H1 (cell line): ENCODE measurements at regions not wholly inside any gene's neighbourhood (a gene's known extent, or its start where the extent isn't known, plus 50 kb on each side); places are given as distances from the start of the nearest gene placed in this dataset.
A peak's percentile ranks its signal among the peaks of the same experiment; 100 is the strongest.

Experiments used
- CTCF ChIA-PET: fragments of 300-600 bp; sonication (Branson Sonifier 250); formaldehyde crosslinking; loops from one replicate; lab custom pipeline; 2021; ENCODE audit not compliant: partially characterized antibody; lab: Charles Lee
- POLR2A ChIA-PET: fragments of 300-600 bp; sonication (Branson Sonifier 250); formaldehyde crosslinking; loops from one replicate; lab custom pipeline; 2021; ENCODE audit warnings: inconsistent platforms; ENCODE audit not compliant: partially characterized antibody; lab: Charles Lee
- DNase-seq, 2 experiments: peaks; one replicate each; pipeline versions ENCODE4 v3.0.0 to v3.0.0-alpha.2; 2010 to 2022; ENCODE audit warnings: low spot score in 2 of 2, low read depth in 1 of 2, mixed read lengths in 1 of 2
- FAIRE-seq: peaks from 2 replicates; lab custom pipeline; 2011; peaks lifted over from hg19 to GRCh38; lab: Jason Lieb, UNC
- H2AFZ ChIP-seq: 2 replicates; pipeline ENCODE4 v1.8.1; 2012; ENCODE audit warnings: low read length, inconsistent platforms
- H2AK5ac ChIP-seq: 2 replicates; pipeline ENCODE4 v1.6.1; 2013; ENCODE audit warnings: low read depth, low read length
- H2BK120ac ChIP-seq: replicated peaks from 2 replicates; pipeline ENCODE3; 2013; ENCODE audit warnings: low read depth, low read length, inconsistent platforms
- H2BK12ac ChIP-seq: 2 replicates; pipeline ENCODE4 v1.6.1; 2013; ENCODE audit warnings: low read depth, low read length
- H2BK15ac ChIP-seq: 2 replicates; pipeline ENCODE4 v1.6.1; 2013; ENCODE audit warnings: low read length
- H2BK20ac ChIP-seq: 2 replicates; pipeline ENCODE4 v1.6.1; 2013; ENCODE audit warnings: low read length
- H2BK5ac ChIP-seq: 2 replicates; pipeline ENCODE4 v1.6.1; 2013; ENCODE audit warnings: low read depth, low read length
- H3K14ac ChIP-seq: 2 replicates; pipeline ENCODE4 v1.6.1; 2013; ENCODE audit warnings: inconsistent platforms; ENCODE audit not compliant: insufficient read length
- H3K18ac ChIP-seq: 2 replicates; pipeline ENCODE4 v1.6.1; 2013; ENCODE audit warnings: low read length; ENCODE audit errors: extremely low read depth
- H3K23ac ChIP-seq: 2 replicates; pipeline ENCODE4 v1.6.1; 2013; ENCODE audit warnings: inconsistent platforms; ENCODE audit not compliant: insufficient read length
- H3K23me2 ChIP-seq: 2 replicates; pipeline ENCODE4 v1.6.1; 2013; ENCODE audit warnings: low read depth, low read length
- H3K27ac ChIP-seq: 2 replicates; pipeline ENCODE4 v1.6.1; 2011; ENCODE audit warnings: low read depth, low read length, inconsistent platforms
- H3K27me3 ChIP-seq, 4 experiments: replicated peaks in 1 of 4; 1 replicate in 1 of 4; 2 replicates in 3 of 4; pipeline versions ENCODE4 v1.6.1 to v1.8.1; 2011 to 2013; ENCODE audit warnings: low read length in 3 of 4, mild to moderate bottlenecking in 3 of 4, inconsistent platforms in 2 of 4, mixed read lengths in 2 of 4, moderate library complexity in 1 of 4; ENCODE audit not compliant: control insufficient read depth in 3 of 4, insufficient read depth in 3 of 4; ENCODE audit errors: extremely low read depth in 1 of 4
- H3K36me3 ChIP-seq, 4 experiments: 2 replicates each; pipeline versions ENCODE4 v1.6.1 to v1.8.1; 2011 to 2013; ENCODE audit warnings: mild to moderate bottlenecking in 4 of 4, low read length in 3 of 4, moderate library complexity in 2 of 4, control low read depth in 1 of 4, inconsistent platforms in 1 of 4; ENCODE audit not compliant: insufficient read depth in 4 of 4, control insufficient read depth in 2 of 4
- H3K4ac ChIP-seq: replicated peaks from 2 replicates; pipeline ENCODE3; 2013; ENCODE audit warnings: low read length, low read depth, mixed read lengths, inconsistent platforms; ENCODE audit not compliant: insufficient read length
- H3K4me1 ChIP-seq, 4 experiments: replicated peaks in 1 of 4; 1 replicate in 1 of 4; 2 replicates in 3 of 4; pipeline versions ENCODE4 v1.6.1 to v1.8.1; 2011 to 2013; ENCODE audit warnings: low read length in 3 of 4, inconsistent platforms in 2 of 4, mixed read lengths in 1 of 4; ENCODE audit not compliant: insufficient read depth in 4 of 4, control insufficient read depth in 3 of 4
- H3K4me2 ChIP-seq, 2 experiments: 2 replicates each; pipeline versions ENCODE4 v1.6.1 to v1.8.1; 2011 to 2013; ENCODE audit warnings: low read depth in 2 of 2, low read length in 2 of 2, control low read depth in 1 of 2, inconsistent platforms in 1 of 2, mild to moderate bottlenecking in 1 of 2; ENCODE audit not compliant: insufficient read depth in 1 of 2
- H3K4me3 ChIP-seq, 4 experiments: fragments of 200-600, 300-600 bp in 1 of 4; sonication (generic), shearing (Covaris generic), sonication (Bioruptor Twin) in 1 of 4; 2 replicates each; pipeline versions ENCODE4 v1.5.1 to v1.8.1; 2011 to 2016; ENCODE audit warnings: low read length in 4 of 4, low read depth in 3 of 4, control low read depth in 2 of 4, inconsistent platforms in 2 of 4, mild to moderate bottlenecking in 2 of 4, mixed read lengths in 1 of 4, moderate library complexity in 1 of 4; ENCODE audit not compliant: insufficient read depth in 2 of 4; ENCODE audit errors: extremely low read depth in 1 of 4
- H3K56ac ChIP-seq: replicated peaks from 2 replicates; pipeline ENCODE3; 2013; ENCODE audit warnings: low read depth, mild to moderate bottlenecking, mixed read lengths, low read length, inconsistent platforms; ENCODE audit not compliant: insufficient read length
- H3K79me1 ChIP-seq: 2 replicates; pipeline ENCODE4 v1.6.1; 2013; ENCODE audit warnings: low read depth, low read length, control low read depth
- H3K79me2 ChIP-seq, 2 experiments: 2 replicates each; pipeline versions ENCODE4 v1.6.1 to v1.8.1; 2012 to 2013; ENCODE audit warnings: low read length in 2 of 2, mild to moderate bottlenecking in 2 of 2, inconsistent platforms in 1 of 2; ENCODE audit not compliant: insufficient read depth in 2 of 2, control insufficient read depth in 1 of 2
- H3K9ac ChIP-seq, 4 experiments: replicated peaks in 1 of 4; 1 replicate in 1 of 4; 2 replicates in 3 of 4; pipeline versions ENCODE4 v1.6.1 to v1.8.1; 2011 to 2013; ENCODE audit warnings: low read depth in 3 of 4, low read length in 3 of 4, control low read depth in 2 of 4, mild to moderate bottlenecking in 2 of 4, moderate library complexity in 2 of 4, inconsistent platforms in 1 of 4; ENCODE audit errors: extremely low read depth in 1 of 4
- H3K9me3 ChIP-seq, 2 experiments: 2 replicates each; pipeline versions ENCODE4 v1.6.1 to v1.8.1; 2012 to 2013; ENCODE audit warnings: mild to moderate bottlenecking in 2 of 2, moderate library complexity in 2 of 2, control low read depth in 1 of 2, inconsistent platforms in 1 of 2, low read depth in 1 of 2, low read length in 1 of 2, mixed read lengths in 1 of 2; ENCODE audit not compliant: insufficient read depth in 2 of 2
- H4K20me1 ChIP-seq, 2 experiments: replicated peaks in 1 of 2; 2 replicates each; pipeline versions ENCODE3 to v1.8.1; 2011 to 2013; ENCODE audit warnings: inconsistent platforms in 2 of 2, low read length in 2 of 2, mild to moderate bottlenecking in 1 of 2; ENCODE audit not compliant: insufficient read depth in 2 of 2, control insufficient read depth in 1 of 2
- H4K5ac ChIP-seq: 2 replicates; pipeline ENCODE4 v1.6.1; 2013; ENCODE audit warnings: low read length, low read depth, mixed read lengths, inconsistent platforms; ENCODE audit not compliant: insufficient read length
- H4K8ac ChIP-seq: 2 replicates; pipeline ENCODE4 v1.8.0; 2013; ENCODE audit warnings: mild to moderate bottlenecking, moderate library complexity, low read length, inconsistent platforms; ENCODE audit not compliant: insufficient read depth; ENCODE audit errors: extremely low read depth
- H4K91ac ChIP-seq: replicated peaks from 2 replicates; pipeline ENCODE3; 2013; ENCODE audit warnings: low read length, mixed read lengths, inconsistent platforms; ENCODE audit not compliant: insufficient read length
- ASH2L ChIP-seq: fragments of 200-600, 300-600 bp; sonication (generic); IDR thresholded peaks from one replicate; pipeline ENCODE4 v1.7.1; 2017; ENCODE audit warnings: low read length
- BRCA1 ChIP-seq: IDR thresholded peaks from 2 replicates; pipeline ENCODE4 v1.6.1; 2012; ENCODE audit warnings: low read depth, low read length, improper control_type of control experiment
- KDM1A ChIP-seq: fragments of 200-600, 300-600 bp; sonication (generic); IDR thresholded peaks from 2 replicates; pipeline ENCODE4 v1.7.1; 2016; ENCODE audit warnings: mild to moderate bottlenecking, low read length, borderline replicate concordance
- MAFK ChIP-seq: IDR thresholded peaks from 2 replicates; pipeline ENCODE4 v1.6.1; 2012; ENCODE audit warnings: low read depth, mild to moderate bottlenecking, improper control_type of control experiment, low read length
- MAX ChIP-seq: IDR thresholded peaks from 2 replicates; pipeline ENCODE4 v1.6.1; 2012; ENCODE audit warnings: inconsistent platforms
- RBBP5 ChIP-seq: IDR thresholded peaks from 2 replicates; pipeline ENCODE4 v1.7.1; 2012; ENCODE audit warnings: low read depth, mild to moderate bottlenecking, inconsistent platforms, low read length, moderate library complexity, borderline replicate concordance
- RFX5 ChIP-seq: IDR thresholded peaks from 2 replicates; pipeline ENCODE4 v1.6.1; 2011; ENCODE audit warnings: low read depth, low read length, improper control_type of control experiment, borderline replicate concordance
- SIN3A ChIP-seq, 2 experiments: IDR thresholded peaks in 1 of 2; conservative IDR thresholded peaks in 1 of 2; 2 replicates each; pipeline ENCODE4 v1.6.1; 2011 to 2012; ENCODE audit warnings: low read length in 2 of 2, improper control_type of control experiment in 1 of 2, low read depth in 1 of 2, mild to moderate bottlenecking in 1 of 2
- SUZ12 ChIP-seq: fragments of 200-600 bp; sonication (generic); IDR thresholded peaks from 2 replicates; pipeline ENCODE4 v1.6.1; 2012; ENCODE audit warnings: mild to moderate bottlenecking, inconsistent platforms, low read length, moderate library complexity, mixed read lengths
- WGBS, 2 experiments: shearing (Covaris generic) in 1 of 2; methylation state at CpG; one replicate each; pipeline versions ENCODE4 v1.1.6 to v1.1.7; 2013 to 2015; ENCODE audit warnings: low lambda C conversion rate in 2 of 2, mixed read lengths in 2 of 2, inconsistent platforms in 1 of 2, low coverage in 1 of 2, missing lambda C conversion rate in 1 of 2; ENCODE audit not compliant: insufficient replicate concordance in 2 of 2, insufficient coverage in 1 of 2, insufficient read length in 1 of 2; ENCODE audit errors: extremely low coverage in 1 of 2, missing lambda C conversion rate in 1 of 2; 5-methylcytosine and 5-hydroxymethylcytosine counted together
- TF ChIP-seq, protein P1 (sequence below): IDR thresholded peaks from 2 replicates; pipeline ENCODE4 v1.6.1; 2011; ENCODE audit warnings: low read depth, mild to moderate bottlenecking, low read length; ENCODE audit not compliant: insufficient read depth

GRCh38 chr6:26224940-26225847 is 138.0 kb downstream of the HFE start:
- no peaks in the 10 kb centered on the region for H3K36me3 ChIP-seq
- peak overlapping the region; percentile 91 to 96 (median 94) for H3K9ac ChIP-seq
- WGBS, 2 experiments = 2% methylated on average over 51 of the region's 51 CpGs; no CpG with 5 or more reads in 1 of the 2 experiments
- peak overlapping the region; percentile 77 for H4K5ac ChIP-seq
- H4K91ac ChIP-seq = peak overlapping the region; percentile 30
- FAIRE-seq = peak; percentile 91
- peaks cover 0 to 5% of the 10 kb centered on the region in 2 experiments; a peak in 1 of 4 replicates for H3K79me2 ChIP-seq
- H3K56ac ChIP-seq = peak overlapping the region; percentile 90
- H2AK5ac ChIP-seq = peak overlapping the region; percentile 5; the same call in 1 of the 2 replicates
- H3K4me1 ChIP-seq = peaks cover 0 to 6% (median 2%) of the 10 kb centered on the region in 4 experiments; a peak in 3 of 7 replicates
- H3K4ac ChIP-seq = peak overlapping the region; percentile 72
- POLR2A ChIA-PET = interaction anchor here (0.7 to 17.1 kb wide), 29 partner anchors 10 to 1668 kb away, joined by 3 to 2731 read pairs (median 14); a partner anchor contains a TSS
- no peak overlapping the region for H3K23ac ChIP-seq
- H3K23me2 ChIP-seq = peaks cover 13% of the 10 kb centered on the region
- H2BK5ac ChIP-seq = peak overlapping the region; percentile 92
- DNase-seq = peak in 1 of 2 experiments; percentile 69
- no peak overlapping the region for H3K14ac ChIP-seq
- H2AFZ ChIP-seq = no peak overlapping the region
- H3K4me3 ChIP-seq = peak overlapping the region; percentile 61 to 94 (median 76)
- no peaks in the 10 kb centered on the region for H3K79me1 ChIP-seq
- peak overlapping the region; percentile 91 for H3K27ac ChIP-seq
- H4K8ac ChIP-seq = peak overlapping the region; percentile 85
- H3K27me3 ChIP-seq = no peaks in the 10 kb centered on the region
- H2BK15ac ChIP-seq = no peak overlapping the region
- peaks cover 0 to 2% of the 10 kb centered on the region in 2 experiments for H4K20me1 ChIP-seq
- no peak overlapping the region for H2BK20ac ChIP-seq
- no peaks in the 10 kb centered on the region for H3K9me3 ChIP-seq
- H2BK120ac ChIP-seq = peak overlapping the region; percentile 1
- CTCF ChIA-PET = interaction anchor here (1.0 to 2.3 kb wide), 8 partner anchors 9 to 60 kb away, joined by 3 to 10 read pairs (median 4); a partner anchor contains a TSS
- H2BK12ac ChIP-seq = no peak overlapping the region
- H3K18ac ChIP-seq = peak overlapping the region; percentile 92
- H3K4me2 ChIP-seq = peak overlapping the region; percentile 90 to 100
- no peak for TF ChIP-seq SUZ12
- peak; percentile 12 for TF ChIP-seq ASH2L
- TF ChIP-seq MAX = peak; percentile 42; the same call in 1 of the 2 replicates
- TF ChIP-seq RFX5 = no peak
- TF ChIP-seq RBBP5 = 0 out of 2 replicates have a peak, but pooled peaks have one; percentile 53
- no peak for TF ChIP-seq KDM1A
- no peak for TF ChIP-seq BRCA1
- TF ChIP-seq SIN3A (conservative IDR thresholded peaks at IDR 0.05 in 1 of 2, IDR thresholded peaks at IDR 0.05 in 1 of 2; ENCODE audit: low read depth in 1 of 2, low read length in 2 of 2) = peak; percentile 27 to 53; a peak in 2 of 4 replicates
- TF ChIP-seq, protein P1, sequence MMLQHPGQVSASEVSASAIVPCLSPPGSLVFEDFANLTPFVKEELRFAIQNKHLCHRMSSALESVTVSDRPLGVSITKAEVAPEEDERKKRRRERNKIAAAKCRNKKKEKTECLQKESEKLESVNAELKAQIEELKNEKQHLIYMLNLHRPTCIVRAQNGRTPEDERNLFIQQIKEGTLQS = no peak
- TF ChIP-seq MAFK = no peak
